ENCODE measurements at regions not wholly inside any gene's neighbourhood (a gene's known extent, or its start where the extent isn't known, plus 50 kb on each side); places are given as distances from the start of the nearest gene placed in this dataset.
"Not testable (repeated sequence)": the region's sequence is repeated elsewhere in the genome, so short reads cannot be mapped to it uniquely, and the experiment has no call there.

GRCh38 chr9:107853461-107853860, 363.9 kb upstream of the KLF4 start:
- no peak for DNase-seq

- no peak for DNase-seq
Measured at GRCh38 chr9:107852891-107853290, 363.3 kb upstream of the KLF4 start.

- DNase-seq: no peak
Measured at GRCh38 chr9:107850653-107851052, 361.1 kb upstream of the KLF4 start.

- no peak for DNase-seq
Measured at GRCh38 chr9:107847978-107848964, 358.7 kb upstream of the KLF4 start.

- no peak for DNase-seq
Measured at GRCh38 chr9:107842530-107842929, 353.0 kb upstream of the KLF4 start.

GRCh38 chr9:107841076-107841475, 351.5 kb upstream of the KLF4 start:
- DNase-seq: no peak

- no peak for DNase-seq
Measured at GRCh38 chr9:107839371-107839770, 349.8 kb upstream of the KLF4 start.

- DNase-seq: no peak
Measured at GRCh38 chr9:107838766-107839165, 349.2 kb upstream of the KLF4 start.

- no peak for DNase-seq
Measured at GRCh38 chr9:107836300-107836699, 346.7 kb upstream of the KLF4 start.

GRCh38 chr9:107833295-107833694, 343.7 kb upstream of the KLF4 start:
- DNase-seq: no peak

- DNase-seq: no peak
Measured at GRCh38 chr9:107832871-107833270, 343.3 kb upstream of the KLF4 start.

GRCh38 chr9:107830479-107830878, 340.9 kb upstream of the KLF4 start:
- no peak for DNase-seq

- no peak for DNase-seq
Measured at GRCh38 chr9:107827884-107828283, 338.3 kb upstream of the KLF4 start.

GRCh38 chr9:107827304-107827703, 337.7 kb upstream of the KLF4 start:
- DNase-seq: no peak

- not testable (repeated sequence) for DNase-seq
Measured at GRCh38 chr9:107826688-107826983, 337.1 kb upstream of the KLF4 start.

- DNase-seq: no peak
Measured at GRCh38 chr9:107824556-107824955, 335.0 kb upstream of the KLF4 start.

GRCh38 chr9:107819772-107820565, 330.4 kb upstream of the KLF4 start:
- DNase-seq: no peak

- not testable (repeated sequence) for DNase-seq
Measured at GRCh38 chr9:107818503-107818829, 328.9 kb upstream of the KLF4 start.

- DNase-seq: not testable (repeated sequence)
Measured at GRCh38 chr9:107817595-107818502, 328.3 kb upstream of the KLF4 start.

GRCh38 chr9:107816561-107817021, 327.0 kb upstream of the KLF4 start:
- DNase-seq: no peak

GRCh38 chr9:107815782-107816560, 326.4 kb upstream of the KLF4 start:
- DNase-seq: no peak

GRCh38 chr9:107813287-107813686, 323.7 kb upstream of the KLF4 start:
- no peak for DNase-seq
